H9 (cell line): ENCODE measurements at regions not wholly inside any gene's neighbourhood (a gene's known extent, or its start where the extent isn't known, plus 50 kb on each side); places are given as distances from the start of the nearest gene placed in this dataset.

Experiments used
- DNase-seq: peaks from one replicate; pipeline ENCODE4 v3.0.0-alpha.2; 2017
- H2AFZ ChIP-seq: one replicate; pipeline ENCODE4 v1.6.1; 2013; ENCODE audit warnings: mild to moderate bottlenecking, low read length, control low read depth, moderate library complexity
- H2AK5ac ChIP-seq: 2 replicates; pipeline ENCODE4 v1.6.1; 2013; ENCODE audit warnings: low read length, control low read depth, mixed read lengths; ENCODE audit not compliant: insufficient read length
- H2BK120ac ChIP-seq: one replicate; pipeline ENCODE4 v1.6.1; 2013; ENCODE audit warnings: low read depth, mild to moderate bottlenecking, low read length, control low read depth, inconsistent platforms; ENCODE audit not compliant: poor library complexity, severe bottlenecking
- H2BK12ac ChIP-seq: 2 replicates; pipeline ENCODE4 v1.6.1; 2013; ENCODE audit warnings: low read length, control low read depth, mixed read lengths, low read depth; ENCODE audit not compliant: insufficient read length
- H2BK15ac ChIP-seq: 2 replicates; pipeline ENCODE4 v1.6.1; 2013; ENCODE audit warnings: low read depth, low read length, control low read depth
- H2BK20ac ChIP-seq: one replicate; pipeline ENCODE4 v1.6.1; 2013; ENCODE audit warnings: low read depth, mild to moderate bottlenecking, low read length, control low read depth, inconsistent platforms; ENCODE audit not compliant: poor library complexity, severe bottlenecking
- H2BK5ac ChIP-seq: 2 replicates; pipeline ENCODE4 v1.6.1; 2013; ENCODE audit warnings: low read length, control low read depth, mixed read lengths; ENCODE audit not compliant: insufficient read length
- H3K14ac ChIP-seq: 2 replicates; pipeline ENCODE4 v1.6.1; 2013; ENCODE audit warnings: low read length, control low read depth; ENCODE audit not compliant: insufficient read depth
- H3K18ac ChIP-seq: 2 replicates; pipeline ENCODE4 v1.6.1; 2013; ENCODE audit warnings: low read depth, mild to moderate bottlenecking, mixed read lengths, low read length, control low read depth; ENCODE audit not compliant: insufficient read length
- H3K23ac ChIP-seq: 2 replicates; pipeline ENCODE4 v1.6.1; 2013; ENCODE audit warnings: low read length, control low read depth, mixed read lengths, low read depth; ENCODE audit not compliant: insufficient read length
- H3K23me2 ChIP-seq: 2 replicates; pipeline ENCODE4 v1.6.1; 2013; ENCODE audit warnings: low read depth, mild to moderate bottlenecking, mixed read lengths, low read length, control low read depth; ENCODE audit not compliant: insufficient read length, poor library complexity, severe bottlenecking
- H3K27ac ChIP-seq: 2 replicates; pipeline ENCODE4 v1.5.1; 2013; ENCODE audit warnings: low read length, control low read depth, mixed read lengths, low read depth; ENCODE audit not compliant: insufficient read length
- H3K27me3 ChIP-seq: 2 replicates; pipeline ENCODE4 v1.6.1; 2013; ENCODE audit warnings: low read length, control low read depth, inconsistent platforms; ENCODE audit not compliant: insufficient read depth
- H3K4ac ChIP-seq: 2 replicates; pipeline ENCODE4 v1.6.1; 2013; ENCODE audit warnings: low read depth, mild to moderate bottlenecking, control low read depth, inconsistent platforms, low read length, moderate library complexity
- H3K4me1 ChIP-seq: 2 replicates; pipeline ENCODE4 v1.6.1; 2013; ENCODE audit warnings: low read length, control low read depth, inconsistent platforms; ENCODE audit not compliant: insufficient read depth
- H3K4me2 ChIP-seq: 2 replicates; pipeline ENCODE4 v1.6.1; 2013; ENCODE audit warnings: low read length, control low read depth, mixed read lengths; ENCODE audit not compliant: insufficient read length, insufficient read depth
- H3K56ac ChIP-seq: 2 replicates; pipeline ENCODE4 v1.6.1; 2013; ENCODE audit warnings: low read depth, mild to moderate bottlenecking, mixed read lengths, low read length, control low read depth; ENCODE audit not compliant: insufficient read length
- H3K79me1 ChIP-seq: 2 replicates; pipeline ENCODE4 v1.6.1; 2013; ENCODE audit warnings: low read depth, mild to moderate bottlenecking, moderate library complexity, low read length, control low read depth, inconsistent platforms; ENCODE audit not compliant: insufficient read depth, poor library complexity, severe bottlenecking
- H3K79me2 ChIP-seq: 2 replicates; pipeline ENCODE4 v1.6.1; 2013; ENCODE audit warnings: low read length, control low read depth, inconsistent platforms; ENCODE audit not compliant: insufficient read depth
- H3K9ac ChIP-seq: 2 replicates; pipeline ENCODE4 v1.6.1; 2013; ENCODE audit warnings: low read length, control low read depth, mixed read lengths; ENCODE audit not compliant: insufficient read length; ENCODE audit errors: extremely low read depth
- H3K9me3 ChIP-seq: one replicate; pipeline ENCODE4 v1.6.1; 2013; ENCODE audit warnings: low read depth, low read length, inconsistent platforms; ENCODE audit not compliant: control insufficient read depth
- H3T11ph ChIP-seq: one replicate; pipeline ENCODE4 v1.6.1; 2013; ENCODE audit warnings: mild to moderate bottlenecking, low read length, control low read depth, inconsistent platforms
- H4K20me1 ChIP-seq: one replicate; pipeline ENCODE4 v1.6.1; 2013; ENCODE audit not compliant: control insufficient read depth, insufficient read length, insufficient read depth
- H4K5ac ChIP-seq: 2 replicates; pipeline ENCODE4 v1.6.1; 2013; ENCODE audit warnings: low read depth, mild to moderate bottlenecking, mixed read lengths, low read length, control low read depth; ENCODE audit not compliant: insufficient read length
- H4K8ac ChIP-seq: replicated peaks from 2 replicates; pipeline ENCODE4 v1.6.1; 2013; ENCODE audit warnings: low read length, control low read depth, mixed read lengths, low read depth; ENCODE audit not compliant: insufficient read length
- H4K91ac ChIP-seq: 2 replicates; pipeline ENCODE4 v1.6.1; 2013; ENCODE audit warnings: low read depth, mild to moderate bottlenecking, moderate library complexity, mixed read lengths, low read length, control low read depth; ENCODE audit not compliant: insufficient read length
- H3K27ac Mint-ChIP-seq, 3 experiments: 2 replicates in 2 of 3; 3 replicates in 1 of 3; pipeline ENCODE4 v1.8.0; 2020 to 2021; ENCODE audit warnings: mixed read lengths in 3 of 3, mild to moderate bottlenecking in 1 of 3, moderate library complexity in 1 of 3
- H3K27me3 Mint-ChIP-seq: 2 replicates; pipeline ENCODE4 v1.8.0; 2021; ENCODE audit warnings: low read depth, mild to moderate bottlenecking, moderate library complexity, mixed read lengths
- H3K36me3 Mint-ChIP-seq, 3 experiments: 2 replicates in 2 of 3; 3 replicates in 1 of 3; pipeline ENCODE4 v1.8.0; 2020 to 2021; ENCODE audit warnings: low read depth in 3 of 3, mixed read lengths in 3 of 3; ENCODE audit not compliant: insufficient read depth in 1 of 3
- H3K4me1 Mint-ChIP-seq, 2 experiments: 2 replicates each; pipeline ENCODE4 v1.8.0; 2020; ENCODE audit warnings: mixed read lengths in 2 of 2
- H3K4me3 Mint-ChIP-seq, 2 experiments: 2 replicates in 1 of 2; 3 replicates in 1 of 2; pipeline ENCODE4 v1.8.0; 2020 to 2021; ENCODE audit warnings: mild to moderate bottlenecking in 2 of 2, mixed read lengths in 2 of 2, moderate library complexity in 1 of 2
- H3K9me3 Mint-ChIP-seq, 2 experiments: 2 replicates in 1 of 2; 3 replicates in 1 of 2; pipeline ENCODE4 v1.8.0; 2020; ENCODE audit warnings: mild to moderate bottlenecking in 2 of 2, mixed read lengths in 2 of 2, moderate library complexity in 1 of 2
- WGBS: extraction: QIAGEN DNeasy Blood & Tissue Kit; methylation state at CpG from one replicate; pipeline ENCODE4 v1.1.7; 2013; ENCODE audit warnings: missing lambda C conversion rate, low lambda C conversion rate, mixed read lengths; ENCODE audit not compliant: insufficient read length; ENCODE audit errors: extremely low coverage; 5-methylcytosine and 5-hydroxymethylcytosine counted together
- TF ChIP-seq, protein P1 (sequence below): fragments of 200-600 bp; sonication (generic); conservative IDR thresholded peaks from 3 replicates; pipeline ENCODE4 v1.8.0; 2021; ENCODE audit warnings: antibody characterized with exemption, mild to moderate bottlenecking

DNA sequence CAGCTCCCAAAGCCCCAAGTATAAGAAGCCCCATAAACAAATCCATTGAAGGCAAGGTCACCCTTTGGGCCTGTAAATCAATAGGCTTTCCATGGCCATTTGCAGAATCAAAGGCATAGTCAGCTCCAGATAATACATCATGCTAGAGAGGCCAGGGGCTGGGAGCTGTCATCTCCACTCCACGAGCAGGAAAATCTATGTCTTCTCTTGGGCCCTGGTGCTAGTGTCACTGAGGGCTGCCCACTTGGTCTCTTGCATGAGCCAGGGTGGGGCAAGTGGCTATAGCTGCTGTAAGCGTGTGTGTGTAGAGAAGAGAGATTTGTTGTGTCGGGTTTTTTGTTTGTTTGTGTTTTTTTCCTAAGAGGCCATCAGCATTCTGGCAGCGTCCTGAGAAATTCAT is 90.0 kb upstream of the ZNF618 start:
- Mint-ChIP-seq H3K4me3 (no peak overlapping the region), H3K4me1 (peaks cover 15 to 19% of the 10 kb centered on the region in 2 experiments), H3K36me3 (peaks cover 0 to 2% (median 0%) of the 10 kb centered on the region in 3 experiments; a peak in 1 of 7 replicates), H3K9me3 (no peaks in the 10 kb centered on the region), H3K27me3 (peaks cover 33% of the 10 kb centered on the region), H3K27ac (no peak overlapping the region)
- Histone ChIP-seq H2AFZ (no peak overlapping the region), H4K20me1 (no peaks in the 10 kb centered on the region), H3K4ac (no peak overlapping the region), H4K5ac (no peak overlapping the region), H3K56ac (no peak overlapping the region), H3K4me2 (no peak overlapping the region), H3K9ac (no peak overlapping the region), H3K79me2 (no peaks in the 10 kb centered on the region), H3K9me3 (no peaks in the 10 kb centered on the region), H3T11ph (no peak overlapping the region), H2AK5ac (no peak overlapping the region), H3K4me1 (peaks cover 3% of the 10 kb centered on the region; the same call in 1 of the 2 replicates), H2BK120ac (no peak overlapping the region), H2BK15ac (no peak overlapping the region), H2BK20ac (no peak overlapping the region), H3K23ac (no peak overlapping the region), H3K23me2 (no peaks in the 10 kb centered on the region), H3K27ac (no peak overlapping the region), H3K27me3 (no peaks in the 10 kb centered on the region), H3K79me1 (no peaks in the 10 kb centered on the region), H4K91ac (no peak overlapping the region), H2BK12ac (no peak overlapping the region), H3K14ac (no peak overlapping the region), H2BK5ac (no peak overlapping the region), H3K18ac (no peak overlapping the region), H4K8ac (no peak overlapping the region)
- no peak for DNase-seq
- TF ChIP-seq, protein P1, sequence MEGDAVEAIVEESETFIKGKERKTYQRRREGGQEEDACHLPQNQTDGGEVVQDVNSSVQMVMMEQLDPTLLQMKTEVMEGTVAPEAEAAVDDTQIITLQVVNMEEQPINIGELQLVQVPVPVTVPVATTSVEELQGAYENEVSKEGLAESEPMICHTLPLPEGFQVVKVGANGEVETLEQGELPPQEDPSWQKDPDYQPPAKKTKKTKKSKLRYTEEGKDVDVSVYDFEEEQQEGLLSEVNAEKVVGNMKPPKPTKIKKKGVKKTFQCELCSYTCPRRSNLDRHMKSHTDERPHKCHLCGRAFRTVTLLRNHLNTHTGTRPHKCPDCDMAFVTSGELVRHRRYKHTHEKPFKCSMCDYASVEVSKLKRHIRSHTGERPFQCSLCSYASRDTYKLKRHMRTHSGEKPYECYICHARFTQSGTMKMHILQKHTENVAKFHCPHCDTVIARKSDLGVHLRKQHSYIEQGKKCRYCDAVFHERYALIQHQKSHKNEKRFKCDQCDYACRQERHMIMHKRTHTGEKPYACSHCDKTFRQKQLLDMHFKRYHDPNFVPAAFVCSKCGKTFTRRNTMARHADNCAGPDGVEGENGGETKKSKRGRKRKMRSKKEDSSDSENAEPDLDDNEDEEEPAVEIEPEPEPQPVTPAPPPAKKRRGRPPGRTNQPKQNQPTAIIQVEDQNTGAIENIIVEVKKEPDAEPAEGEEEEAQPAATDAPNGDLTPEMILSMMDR, result no peak
- no CpG with 5 or more reads among the region's 4 CpGs for WGBS
